ENCODE measurements at regions not wholly inside any gene's neighbourhood (a gene's known extent, or its start where the extent isn't known, plus 50 kb on each side); places are given as distances from the start of the nearest gene placed in this dataset.
"Not testable (repeated sequence)": the region's sequence is repeated elsewhere in the genome, so short reads cannot be mapped to it uniquely, and the experiment has no call there.

- no peak for DNase-seq (ENCODE audit: low read depth)
Observed at GRCh38 chr12:68425998-68426397, 93.8 kb upstream of the MDM1 start.

DNA sequence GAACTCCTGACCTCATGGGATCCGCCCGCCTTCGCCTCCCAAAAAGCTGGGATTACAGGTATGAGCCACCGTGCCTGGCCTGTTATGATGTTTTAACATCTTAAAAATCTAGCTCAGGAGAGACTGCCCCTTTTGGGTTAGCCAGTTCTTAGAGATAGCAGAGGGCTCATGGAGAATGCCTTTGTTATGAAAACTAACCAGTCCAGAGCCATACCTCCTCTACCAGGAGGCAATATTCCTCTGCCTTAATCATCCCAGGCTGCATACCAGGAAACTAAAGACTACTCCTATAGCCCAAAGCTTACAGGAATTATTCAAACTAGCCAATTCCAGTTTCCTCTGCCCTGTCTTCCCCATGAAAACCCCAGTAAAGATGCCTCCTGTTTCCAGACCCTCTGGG, 96.0 kb upstream of the MDM1 start:
- DNase-seq (ENCODE audit: low read depth), result no peak

DNA sequence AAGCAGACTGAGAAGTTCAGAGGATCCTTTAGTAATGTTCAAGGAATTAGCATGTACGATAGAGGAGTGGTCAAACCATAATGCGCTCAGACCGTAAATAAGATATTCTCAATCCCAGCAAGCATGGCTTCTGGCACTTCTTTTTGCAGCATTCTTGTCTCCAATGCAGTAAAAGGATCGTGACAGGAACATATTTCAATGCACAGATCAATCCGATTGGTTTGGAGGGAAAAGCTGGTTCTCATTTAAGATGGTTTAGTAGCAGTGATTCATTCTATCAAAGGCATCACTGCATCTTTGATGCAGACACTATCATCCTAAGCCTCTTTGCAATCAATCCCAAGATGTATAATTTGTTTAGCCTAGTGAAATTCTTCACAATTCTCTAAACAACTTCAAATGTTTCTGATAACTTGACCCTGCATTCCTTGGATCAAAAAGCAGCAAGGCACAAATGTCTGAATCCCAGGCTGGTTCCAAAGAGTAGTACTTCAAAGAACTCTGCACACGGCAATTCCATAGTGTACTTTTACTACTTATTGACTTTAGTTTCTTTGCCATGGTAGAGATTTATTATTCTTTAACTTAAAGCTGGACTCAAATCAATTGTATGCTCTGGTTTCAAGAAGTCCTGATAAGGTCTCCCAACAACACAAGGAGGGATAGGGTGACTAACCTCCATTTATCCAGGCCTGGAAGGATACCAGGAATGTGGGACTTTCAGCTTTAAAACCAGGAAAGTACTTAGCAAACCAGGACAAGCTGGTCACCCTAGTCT, 96.8 kb upstream of the MDM1 start:
- DNase-seq (ENCODE audit: low read depth), result no peak

GRCh38 chr12:68429696-68430095, 97.5 kb upstream of the MDM1 start:
- no peak for DNase-seq (ENCODE audit: low read depth)

DNA sequence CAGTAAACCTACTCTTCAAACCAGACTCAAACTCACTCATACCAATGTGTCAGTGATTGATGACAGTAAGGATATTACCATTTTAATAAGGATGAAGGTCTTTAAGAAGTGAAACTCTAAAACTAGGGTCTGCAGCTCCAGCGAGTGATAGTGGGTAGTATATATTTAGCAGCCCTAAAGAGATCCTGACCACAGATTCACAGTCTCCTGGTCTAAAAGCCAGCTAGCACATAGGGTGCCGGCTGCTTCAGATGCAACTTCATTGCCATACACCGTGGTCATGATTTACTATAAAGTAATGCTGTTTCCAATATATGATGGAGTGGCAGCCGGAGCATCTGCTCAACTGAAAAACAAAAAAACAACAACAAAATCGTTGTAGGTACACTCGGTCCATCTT, 99.6 kb upstream of the MDM1 start:
- DNase-seq (ENCODE audit: low read depth), result no peak

DNA sequence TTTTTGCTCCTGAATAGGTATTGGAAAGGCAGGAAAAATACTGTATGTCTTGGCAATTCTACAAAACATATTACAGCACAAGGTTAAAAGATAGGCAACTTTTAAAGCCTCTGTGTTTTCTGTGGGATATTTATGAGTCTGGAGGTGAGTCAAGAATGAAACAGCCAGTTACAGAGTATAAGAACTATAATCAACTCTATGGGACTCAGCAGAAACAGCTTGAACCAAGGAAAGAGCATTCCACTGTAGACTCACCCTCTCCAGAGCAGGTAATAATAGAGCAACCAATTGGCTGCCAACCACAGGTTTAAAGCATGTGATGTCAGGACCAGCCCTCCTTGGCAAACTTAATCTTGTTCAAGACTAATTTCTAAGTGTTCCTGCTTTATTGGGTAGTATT, 100.5 kb upstream of the MDM1 start:
- no peak for DNase-seq (ENCODE audit: low read depth)

GRCh38 chr12:68434391-68435298, 102.5 kb upstream of the MDM1 start:
- DNase-seq (ENCODE audit: low read depth), result no peak

- no peak for DNase-seq (ENCODE audit: low read depth)
Observed at GRCh38 chr12:68435299-68435637, 103.1 kb upstream of the MDM1 start.

DNA sequence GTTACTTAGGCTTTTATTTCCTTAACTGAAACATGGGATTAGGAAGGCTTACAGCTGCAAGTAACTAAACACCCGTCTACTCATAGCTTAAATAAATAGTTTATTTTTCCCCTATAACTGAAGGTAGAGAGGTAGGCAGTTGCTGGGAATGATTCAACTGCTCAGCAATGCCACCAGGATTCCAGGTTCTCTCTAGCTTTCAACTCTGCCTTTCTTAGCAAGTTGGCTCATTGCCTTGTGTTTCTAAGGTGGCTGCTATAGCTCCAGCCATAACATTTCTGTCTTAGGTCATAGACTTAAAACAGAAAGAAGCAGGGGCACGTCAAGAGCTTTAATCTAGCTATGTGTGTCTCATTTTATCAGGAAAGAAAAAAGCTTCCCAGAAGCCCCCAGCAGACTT, 103.7 kb upstream of the MDM1 start:
- DNase-seq (ENCODE audit: low read depth), result no peak

- DNase-seq (ENCODE audit: low read depth), result no peak
Observed at GRCh38 chr12:68438601-68439000, 106.4 kb upstream of the MDM1 start.

DNA sequence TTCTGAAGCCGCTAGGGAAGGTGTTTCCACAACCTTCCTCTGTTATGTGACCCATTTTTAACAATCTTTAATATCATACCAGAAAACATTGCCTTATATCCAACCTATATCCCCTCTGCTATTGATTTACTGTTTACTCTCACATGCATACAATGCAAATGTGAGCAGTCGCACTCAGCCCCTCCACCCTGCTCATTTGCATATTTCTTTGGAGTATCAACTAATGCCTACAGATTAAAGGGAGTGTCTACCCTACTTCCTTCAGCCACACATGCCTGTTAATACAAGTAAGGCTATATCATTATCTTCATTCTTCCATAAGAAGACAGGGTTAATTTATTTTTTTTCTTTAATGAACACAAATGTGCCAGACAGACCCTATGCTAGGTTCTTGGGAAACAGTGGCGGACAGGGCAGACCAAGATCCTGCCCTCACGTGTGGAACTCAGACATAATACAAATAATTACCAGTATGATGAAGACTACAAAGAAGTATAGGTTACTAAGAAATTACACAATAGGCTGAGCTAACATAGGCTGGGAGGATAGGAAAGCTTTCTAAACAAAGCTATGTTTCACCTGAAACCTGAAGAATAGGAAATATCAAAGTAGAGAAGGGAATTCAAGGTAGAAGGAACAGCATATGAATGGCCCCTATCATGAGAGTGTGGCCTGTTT, 107.3 kb upstream of the MDM1 start:
- DNase-seq (ENCODE audit: low read depth), result no peak

DNA sequence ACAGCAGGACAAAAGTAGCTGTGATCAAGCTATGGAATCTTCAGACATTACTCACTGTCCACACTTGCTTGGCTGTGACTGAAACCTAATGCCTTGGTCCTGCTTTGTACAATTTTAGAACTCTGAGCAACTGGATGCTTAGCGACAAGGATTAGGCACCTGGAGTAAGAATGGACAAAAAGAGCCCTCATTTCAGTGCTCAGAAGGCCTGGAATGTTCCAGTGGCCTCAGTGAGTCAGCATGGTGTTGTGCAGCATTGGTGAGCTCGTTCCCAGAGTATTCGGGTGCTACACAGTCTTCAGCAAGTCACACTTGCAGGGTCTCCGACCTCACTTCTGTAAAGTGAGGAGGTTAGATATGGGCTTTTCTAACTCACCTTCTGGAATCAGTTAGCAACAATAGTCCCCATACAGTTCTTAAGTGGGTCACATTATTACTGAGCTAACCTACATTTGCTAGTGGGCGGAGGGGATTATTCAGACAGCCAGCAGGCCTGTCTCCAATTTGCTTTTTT, 108.0 kb upstream of the MDM1 start:
- DNase-seq (ENCODE audit: low read depth), result no peak

DNA sequence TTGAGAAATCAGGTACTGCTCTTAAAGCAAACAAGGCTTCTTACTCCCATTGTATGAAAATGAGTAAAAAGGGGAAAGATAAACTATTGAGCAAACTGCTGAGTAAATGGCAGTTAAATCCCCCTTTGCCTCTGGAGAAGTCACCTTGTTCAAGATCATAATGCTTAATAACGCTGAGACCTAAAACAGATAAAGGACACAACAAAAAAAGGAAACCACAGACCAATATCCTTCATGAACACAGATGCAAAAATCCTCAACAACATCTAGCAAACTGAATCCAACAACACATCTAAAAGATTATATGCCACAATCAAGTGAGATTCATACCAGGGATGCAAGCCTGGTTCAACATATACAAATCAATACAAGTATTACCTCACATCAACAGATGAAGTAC, 109.0 kb upstream of the MDM1 start:
- no peak for DNase-seq (ENCODE audit: low read depth)

DNA sequence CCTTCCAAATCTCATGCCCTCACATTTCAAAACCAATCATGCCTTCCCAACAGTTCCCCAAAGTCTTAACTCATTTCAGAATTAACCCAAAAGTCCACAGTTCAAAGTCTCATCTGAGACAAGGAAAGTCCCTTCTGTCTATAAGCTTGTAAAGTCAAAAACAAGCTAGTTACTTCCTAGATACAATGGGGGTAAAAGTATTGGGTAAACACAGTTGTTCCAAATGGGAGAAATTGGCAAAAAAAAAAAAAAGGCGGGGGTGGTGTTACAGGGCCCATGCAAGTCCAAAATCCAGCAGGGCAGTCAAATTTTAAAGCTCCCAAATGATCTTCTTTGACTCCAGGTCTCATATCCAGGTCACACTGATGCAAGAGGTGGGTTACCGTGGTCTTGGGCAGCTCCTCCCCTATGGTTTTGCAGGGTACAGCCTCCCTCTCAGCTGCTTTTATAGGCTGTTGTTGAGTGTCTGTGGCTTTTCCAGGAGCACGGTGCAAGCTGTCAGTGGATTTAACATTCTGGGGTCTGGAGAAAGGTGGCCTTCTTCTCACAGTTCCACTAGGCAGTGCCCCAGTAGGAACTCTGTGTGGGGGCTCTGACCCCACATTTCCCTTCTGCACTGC, 110.3 kb upstream of the MDM1 start:
- not testable (repeated sequence) for DNase-seq (ENCODE audit: low read depth)

DNA sequence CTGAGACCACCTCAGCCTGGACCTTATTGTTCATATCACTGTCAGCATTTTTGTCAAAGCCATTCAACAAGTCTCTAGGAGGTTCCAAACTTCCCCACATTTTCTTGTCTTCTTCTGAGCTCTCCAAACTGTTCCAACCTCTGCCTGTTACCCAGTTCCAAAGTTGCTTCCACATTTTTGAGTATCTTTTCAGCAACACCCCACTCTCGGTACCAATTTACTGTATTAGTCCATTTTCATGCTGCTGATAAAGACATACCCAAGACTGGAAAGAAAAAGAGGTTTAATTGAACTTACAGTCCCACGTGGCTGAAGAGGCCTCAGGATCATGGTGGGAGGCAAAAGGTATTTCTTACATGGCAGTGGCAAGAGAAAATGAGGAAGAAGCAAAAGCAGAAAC, 111.5 kb upstream of the MDM1 start:
- not testable (repeated sequence) for DNase-seq (ENCODE audit: low read depth)

DNA sequence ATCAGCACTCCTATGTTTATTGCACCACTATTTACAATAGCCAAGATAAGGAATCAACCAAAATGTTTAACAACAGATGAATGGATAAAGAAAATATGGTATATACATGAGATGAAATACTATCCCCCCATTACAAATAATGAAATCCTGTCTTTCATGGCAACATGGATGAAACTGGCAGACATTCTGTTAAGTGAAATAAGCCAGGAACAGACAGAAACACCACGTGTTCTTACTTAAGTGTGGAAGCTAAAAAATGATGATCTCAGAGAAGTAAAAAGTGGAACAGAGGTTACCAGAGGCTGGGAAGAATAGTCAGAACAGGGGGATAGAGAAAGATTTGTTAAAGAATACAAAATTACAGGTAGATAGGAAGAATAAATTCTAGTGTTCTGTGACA, 113.7 kb upstream of the MDM1 start:
- DNase-seq (ENCODE audit: low read depth), result no peak

DNA sequence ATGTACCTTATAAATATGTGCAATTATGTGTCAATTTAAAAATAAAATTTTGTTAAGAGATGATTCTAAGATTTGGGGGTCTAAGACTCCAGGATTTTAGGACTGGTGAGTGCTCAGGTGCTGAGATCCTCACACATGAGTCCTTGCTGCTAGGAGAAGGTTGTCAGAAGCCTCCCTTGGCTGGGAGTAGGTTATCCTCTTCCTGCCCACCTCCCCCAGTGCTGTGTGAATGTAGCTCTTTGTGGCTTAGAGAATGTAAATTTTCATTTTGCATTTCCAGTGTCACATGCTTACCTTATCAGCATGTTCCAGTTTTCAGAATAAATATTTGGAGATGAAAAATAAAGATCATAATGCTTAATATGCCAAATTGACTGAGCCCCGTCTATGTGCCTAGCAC, 114.2 kb upstream of the MDM1 start:
- DNase-seq (ENCODE audit: low read depth), result no peak

GRCh38 chr12:68446901-68447796, 115.0 kb upstream of the MDM1 start:
- DNase-seq (ENCODE audit: low read depth), result no peak

DNA sequence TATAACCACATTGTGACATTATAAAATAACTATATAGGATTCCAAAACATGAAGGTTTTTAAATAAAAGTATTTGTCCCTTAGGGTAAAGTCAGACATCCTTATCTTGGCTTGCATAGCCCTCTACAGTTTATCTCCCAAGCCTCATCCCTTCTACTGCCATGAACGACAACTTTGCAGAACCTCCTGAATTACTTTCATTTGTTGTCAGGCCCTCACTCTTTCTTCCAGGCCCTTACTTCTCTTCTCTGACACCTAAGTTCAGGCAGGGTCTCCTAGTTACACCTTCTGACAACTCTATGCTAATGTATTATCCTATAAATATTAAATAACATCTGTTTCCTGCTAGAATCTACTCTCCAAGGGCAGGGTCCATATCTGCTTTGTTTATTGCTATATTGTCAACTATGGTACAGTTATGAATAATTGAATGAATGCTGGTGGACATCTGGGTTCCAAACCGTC, 115.7 kb upstream of the MDM1 start:
- DNase-seq (ENCODE audit: low read depth), result no peak

- DNase-seq (ENCODE audit: low read depth), result no peak
Observed at GRCh38 chr12:68449196-68449595, 117.0 kb upstream of the MDM1 start.

- DNase-seq (ENCODE audit: low read depth), result no peak
Observed at GRCh38 chr12:68450947-68451260, 118.7 kb upstream of the MDM1 start.

Data from activated T-cell treated with anti-CD3 and anti-CD28 coated beads for 48 hours (primary cell).